WERI-Rb-1 (cell line): ENCODE measurements at regions not wholly inside any gene's neighbourhood (a gene's known extent, or its start where the extent isn't known, plus 50 kb on each side); places are given as distances from the start of the nearest gene placed in this dataset.

Source experiments
- DNase-seq: peaks from one replicate; pipeline ENCODE4 v3.0.0-alpha.2; 2020
- H3K27ac ChIP-seq: fragments of 250-450 bp; sonication (Bioruptor Pico); 2 replicates; pipeline ENCODE4 v1.5.1; 2020; ENCODE audit warnings: mild to moderate bottlenecking, moderate library complexity
- H3K27me3 ChIP-seq: fragments of 250-450 bp; sonication (Bioruptor Pico); 2 replicates; pipeline ENCODE4 v1.5.1; 2021; ENCODE audit warnings: mild to moderate bottlenecking, low read depth, moderate library complexity; ENCODE audit not compliant: insufficient read depth, severe bottlenecking
- H3K36me3 ChIP-seq: fragments of 250-450 bp; sonication (Bioruptor Pico); 2 replicates; pipeline ENCODE4 v1.5.1; 2020; ENCODE audit warnings: mild to moderate bottlenecking, moderate library complexity
- H3K4me3 ChIP-seq: 2 replicates; pipeline ENCODE4 v1.5.1; 2011; ENCODE audit warnings: low read depth, mild to moderate bottlenecking, control low read depth, low read length
- H3K9me3 ChIP-seq: fragments of 250-450 bp; sonication (Bioruptor Pico); 2 replicates; pipeline ENCODE4 v1.5.1; 2021; ENCODE audit warnings: mild to moderate bottlenecking, moderate library complexity; ENCODE audit not compliant: severe bottlenecking
- CTCF ChIP-seq: IDR thresholded peaks from 2 replicates; pipeline ENCODE4 v1.5.1; 2011; ENCODE audit warnings: low read depth, mild to moderate bottlenecking, control low read depth, inconsistent platforms, low read length

DNA sequence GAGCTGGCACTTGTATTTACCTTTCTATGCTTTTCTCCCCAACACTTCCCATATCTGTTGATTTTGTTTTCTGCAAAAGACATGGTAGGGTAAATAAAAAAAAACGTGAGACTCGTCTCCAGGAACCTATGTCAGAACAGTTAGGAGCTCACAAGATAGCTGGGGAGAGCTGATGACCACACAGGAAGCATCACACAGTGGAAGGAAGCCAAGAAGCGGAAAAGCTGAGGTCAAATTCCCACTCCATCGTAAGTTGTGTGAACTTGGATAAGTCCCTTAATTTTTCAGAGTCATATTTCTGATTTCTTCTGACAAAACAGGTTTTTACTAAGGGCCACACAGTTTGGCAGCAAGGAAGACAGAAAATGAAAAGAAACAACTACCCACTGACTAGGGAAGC, 199.6 kb downstream of the KLF5 start:
- Histone ChIP-seq H3K9me3 (no peaks in the 10 kb centered on the region), H3K27ac (no peak overlapping the region), H3K36me3 (no peaks in the 10 kb centered on the region), H3K27me3 (no peaks in the 10 kb centered on the region), H3K4me3 (no peak overlapping the region)
- no peak for TF ChIP-seq CTCF
- DNase-seq = no peak

- Histone ChIP-seq H3K4me3 (no peak overlapping the region), H3K27ac (no peak overlapping the region), H3K27me3 (no peaks in the 10 kb centered on the region), H3K36me3 (no peaks in the 10 kb centered on the region), H3K9me3 (no peaks in the 10 kb centered on the region)
- TF ChIP-seq CTCF = no peak
- DNase-seq = no peak
These were observed 196.0 kb downstream of the KLF5 start for GRCh38 chr13:73254827-73255226.

- no peaks in the 10 kb centered on the region for H3K9me3 ChIP-seq
- no peak for TF ChIP-seq CTCF
- H3K27me3 ChIP-seq = no peaks in the 10 kb centered on the region
- H3K36me3 ChIP-seq = no peaks in the 10 kb centered on the region
- H3K27ac ChIP-seq = no peak overlapping the region
- DNase-seq = no peak
- H3K4me3 ChIP-seq = no peak overlapping the region
These were observed 192.9 kb downstream of the KLF5 start for GRCh38 chr13:73251626-73252265.

DNA sequence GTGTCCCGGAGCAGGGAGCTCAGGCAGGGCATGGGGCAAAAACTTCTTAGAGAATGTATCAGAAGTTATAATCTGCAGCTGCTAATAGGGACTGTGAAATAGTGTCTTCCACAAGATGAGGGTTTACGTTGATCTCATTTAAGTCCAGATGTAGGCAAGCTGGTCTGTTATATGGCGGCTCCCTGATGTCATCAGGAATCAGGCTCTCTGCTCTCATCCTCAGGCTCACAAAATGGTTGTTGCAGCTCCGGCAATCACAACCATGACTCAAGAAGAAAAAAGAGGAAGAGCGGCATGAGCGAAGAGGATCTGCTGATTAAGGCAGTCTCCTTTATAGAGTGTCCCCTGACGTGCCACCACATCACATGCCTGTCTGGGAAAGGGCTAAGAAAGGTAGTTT, 191.3 kb downstream of the KLF5 start:
- H3K27me3 ChIP-seq = no peaks in the 10 kb centered on the region
- H3K27ac ChIP-seq = no peak overlapping the region
- no peak for TF ChIP-seq CTCF
- DNase-seq = no peak
- H3K9me3 ChIP-seq = no peaks in the 10 kb centered on the region
- H3K36me3 ChIP-seq = no peaks in the 10 kb centered on the region
- no peak overlapping the region for H3K4me3 ChIP-seq

DNA sequence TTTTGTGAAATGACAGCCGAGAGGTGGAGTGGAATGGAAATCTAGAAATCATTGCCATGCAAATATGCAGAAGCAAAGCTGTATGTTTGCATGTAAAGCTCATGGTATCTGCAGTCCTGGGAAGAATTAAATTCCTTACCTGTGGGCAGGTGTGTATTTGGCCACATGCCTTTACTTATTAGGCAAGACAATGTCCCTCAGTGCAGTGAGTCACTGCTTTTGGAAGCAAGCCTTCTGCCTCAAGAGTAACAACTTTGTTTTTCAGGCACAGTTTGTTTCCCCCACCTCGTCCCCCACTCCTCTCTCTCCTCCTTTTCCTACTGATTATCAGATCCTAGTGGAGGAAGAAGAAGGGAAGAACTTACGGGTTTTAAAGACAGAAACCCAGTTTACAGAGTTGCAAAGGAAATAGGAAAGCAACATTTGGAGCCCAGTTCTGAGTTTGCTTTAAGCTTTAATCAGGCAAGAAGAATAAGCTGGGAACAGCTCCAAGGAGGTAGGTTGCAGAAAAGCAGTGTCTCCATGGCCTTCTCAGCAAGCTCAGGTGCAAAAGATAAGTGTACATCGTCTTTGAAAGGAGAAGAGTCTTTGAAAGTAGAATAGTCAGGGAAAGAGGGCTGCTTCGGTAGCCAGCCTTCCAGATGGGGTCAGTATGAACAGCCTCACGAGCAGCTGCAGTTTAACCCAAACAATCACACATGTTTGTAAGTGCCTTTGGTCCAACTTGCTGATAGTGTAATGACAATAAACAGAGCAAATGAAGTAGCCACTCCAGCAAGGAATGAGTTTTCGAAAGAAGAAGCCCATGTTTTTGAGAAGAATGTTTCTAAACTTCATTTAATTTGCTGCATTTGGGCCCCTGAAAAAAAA, 190.1 kb downstream of the KLF5 start:
- DNase-seq = no peak
- H3K27ac ChIP-seq = no peak overlapping the region
- H3K4me3 ChIP-seq = no peak overlapping the region
- H3K36me3 ChIP-seq = no peaks in the 10 kb centered on the region
- TF ChIP-seq CTCF = no peak
- H3K27me3 ChIP-seq = no peaks in the 10 kb centered on the region
- H3K9me3 ChIP-seq = no peaks in the 10 kb centered on the region
